Stimulated activated CD8-positive, alpha-beta memory T cell treated with anti-CD3 and anti-CD28 coated beads, Interleukin-7, amount 100 ng/mL, for 24 hours (primary cell): ENCODE measurements at regions not wholly inside any gene's neighbourhood (a gene's known extent, or its start where the extent isn't known, plus 50 kb on each side); places are given as distances from the start of the nearest gene placed in this dataset.
"Not testable (repeated sequence)": the region's sequence is repeated elsewhere in the genome, so short reads cannot be mapped to it uniquely, and the experiment has no call there.

Experiments used
- DNase-seq: peaks from one replicate; pipeline ENCODE4 v3.0.0-alpha.2; 2020; ENCODE audit warnings: low read depth

DNA sequence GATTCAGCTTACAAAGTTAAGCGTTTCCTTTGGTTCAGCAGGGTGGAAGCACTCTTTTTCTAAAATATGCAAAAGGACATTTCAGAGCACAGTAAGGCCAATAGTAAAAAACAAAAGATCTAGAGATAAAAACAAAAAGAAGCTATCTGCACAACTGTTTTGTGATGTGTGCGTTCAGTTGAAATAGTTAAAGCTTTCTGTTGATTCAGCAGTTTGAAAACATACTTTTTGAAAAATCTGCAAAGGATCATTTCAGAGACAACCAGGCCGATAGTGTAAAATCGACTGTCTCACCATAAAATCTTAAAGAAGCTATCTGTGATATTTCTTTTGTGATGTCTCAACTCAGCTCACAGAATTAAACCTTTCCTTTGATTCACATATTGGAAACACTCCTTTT lies 300.0 kb upstream of the ALG10B start:
- no peak for DNase-seq

DNA sequence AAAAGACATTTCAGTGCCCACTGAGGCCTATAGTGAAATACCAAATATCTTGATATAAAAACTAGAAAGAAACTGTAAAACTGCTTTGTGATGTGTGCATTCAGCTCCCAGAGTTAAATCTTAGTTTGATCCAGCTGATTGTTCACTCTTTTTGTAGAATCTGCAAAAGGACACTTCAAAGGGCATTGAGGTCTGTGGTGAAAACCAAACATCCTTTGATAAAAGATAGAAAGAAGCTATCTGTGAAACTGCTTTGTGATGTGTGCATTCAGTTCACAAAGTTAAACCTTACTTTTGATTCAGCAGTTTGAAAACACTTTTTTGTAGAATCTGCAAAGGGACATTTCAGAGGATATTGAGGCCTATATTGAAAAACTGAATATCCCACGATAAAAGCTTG lies 290.7 kb upstream of the ALG10B start:
- DNase-seq: no peak

DNA sequence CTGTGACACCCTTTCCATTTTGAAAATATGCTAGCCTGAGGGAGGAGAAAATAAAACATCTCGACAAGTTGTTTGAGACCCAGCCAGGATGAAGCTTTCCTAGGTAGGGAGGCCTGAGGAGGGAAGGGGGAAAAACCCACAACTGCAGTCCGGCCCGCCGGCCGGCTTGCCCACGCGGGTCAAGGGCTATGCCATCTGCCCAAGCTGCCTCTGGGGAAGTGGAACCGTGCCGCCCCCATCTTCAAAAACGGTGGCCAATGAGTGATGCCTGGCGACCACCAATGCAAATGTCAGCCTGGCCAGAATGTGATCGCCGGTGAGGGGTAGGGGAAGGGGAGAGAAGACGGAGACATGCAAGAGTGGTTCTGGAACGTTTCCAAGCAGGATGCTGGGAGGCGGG lies 263.5 kb upstream of the ALG10B start:
- no peak for DNase-seq

DNA sequence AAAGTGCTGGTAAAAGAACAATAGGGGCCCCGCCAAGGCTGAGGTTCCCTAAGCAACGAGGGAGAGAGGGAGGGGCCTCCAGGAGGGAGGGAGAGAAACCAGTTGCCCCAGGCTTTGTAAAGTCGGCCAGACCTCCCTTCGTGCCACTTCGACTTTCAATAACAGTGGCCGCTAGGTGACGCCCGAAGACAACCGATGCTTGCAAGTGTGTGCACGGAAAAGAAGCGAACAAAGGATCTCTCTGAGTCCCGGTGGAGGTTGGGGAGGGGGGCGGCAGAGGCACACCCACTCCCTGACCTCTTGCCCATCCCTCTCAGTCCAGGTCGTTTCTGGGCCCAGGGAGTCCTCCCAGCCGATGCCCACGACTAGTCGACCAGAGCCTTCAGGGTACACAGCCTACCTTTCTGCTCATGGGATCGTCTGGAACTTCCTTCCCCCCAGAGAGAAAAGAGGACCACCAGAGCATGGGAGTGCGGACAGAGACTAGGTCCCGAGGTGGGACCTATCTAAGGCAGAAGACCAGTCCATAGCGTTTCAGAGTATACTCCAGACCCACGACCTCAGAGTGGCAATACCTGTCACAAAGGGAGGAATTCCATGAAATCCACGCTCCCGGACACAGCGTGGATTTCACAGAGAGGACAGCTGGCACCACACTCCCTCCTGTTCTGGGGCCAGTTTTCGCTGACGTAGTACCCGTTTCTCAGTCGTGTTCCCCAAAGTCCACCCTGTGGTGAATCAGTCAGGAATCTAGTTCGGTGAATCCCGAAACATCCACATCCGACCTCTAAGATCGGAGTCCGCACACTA lies 262.7 kb upstream of the ALG10B start:
- DNase-seq: no peak

DNA sequence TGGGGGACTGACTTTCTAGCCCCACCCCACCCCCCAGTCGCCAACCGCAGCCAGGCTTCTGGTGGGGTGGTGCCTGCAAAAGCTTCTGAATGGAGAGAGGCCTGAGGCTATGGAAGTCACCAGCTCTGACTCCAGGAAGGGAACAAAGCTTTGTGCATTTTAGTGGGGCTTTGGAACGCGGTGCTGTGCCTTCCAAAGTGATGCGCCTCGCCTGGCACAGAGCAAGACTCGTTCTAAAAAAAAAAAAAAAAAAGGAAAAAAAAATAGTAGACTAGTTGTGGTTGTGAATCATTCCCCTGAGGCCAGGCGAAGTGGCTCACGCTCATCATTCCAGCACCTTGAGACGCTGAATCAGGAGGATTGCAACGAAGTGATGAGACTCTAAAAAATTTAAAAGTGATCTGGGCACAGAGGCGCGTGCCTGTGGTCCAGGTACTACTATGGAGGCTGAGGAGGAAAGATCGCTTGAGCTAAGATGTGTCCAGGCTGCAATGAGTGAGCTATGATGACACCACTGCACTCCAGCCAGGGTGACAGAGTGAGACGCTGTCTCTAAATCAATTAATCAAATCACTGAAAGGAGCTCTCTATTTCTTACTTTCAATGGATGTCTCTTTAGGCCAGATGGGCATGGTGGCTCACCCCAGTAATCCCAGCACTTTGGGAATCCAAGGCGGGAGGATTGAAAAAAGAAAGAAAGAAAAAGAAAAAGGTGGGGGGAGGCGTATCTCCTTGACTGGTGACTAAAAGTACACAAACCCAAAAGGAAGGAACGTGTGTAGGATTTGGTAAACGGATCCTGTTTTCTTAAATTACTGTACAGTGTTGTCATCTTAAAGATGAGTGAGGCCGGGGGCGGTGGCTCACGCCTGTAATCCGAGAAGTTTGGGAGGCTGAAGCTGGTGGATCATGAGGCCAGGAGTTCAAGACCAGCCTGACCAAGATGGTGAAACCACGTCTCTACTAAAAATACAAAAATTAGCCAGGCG lies 259.6 kb upstream of the ALG10B start:
- DNase-seq: no peak

DNA sequence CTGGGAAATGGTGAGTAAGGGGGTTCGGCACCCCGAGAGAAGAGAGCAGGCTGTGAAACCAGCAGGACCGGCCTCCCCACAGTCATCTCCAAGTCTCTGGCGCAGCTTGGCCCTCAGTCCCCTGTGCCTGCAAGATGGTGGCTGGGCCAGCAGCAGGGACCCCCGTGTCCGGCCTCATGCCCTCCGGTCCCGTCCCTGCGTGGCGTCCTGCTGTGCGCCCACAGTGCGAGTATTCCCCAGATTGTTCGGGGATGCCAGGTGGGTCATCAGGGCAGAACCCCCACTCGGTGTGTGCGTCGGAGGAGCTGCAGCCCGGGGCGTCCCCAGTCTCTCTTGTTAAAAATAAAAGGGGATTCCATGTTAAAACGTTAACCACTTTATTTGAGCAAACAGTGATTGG lies 216.9 kb upstream of the ALG10B start:
- no peak for DNase-seq

DNA sequence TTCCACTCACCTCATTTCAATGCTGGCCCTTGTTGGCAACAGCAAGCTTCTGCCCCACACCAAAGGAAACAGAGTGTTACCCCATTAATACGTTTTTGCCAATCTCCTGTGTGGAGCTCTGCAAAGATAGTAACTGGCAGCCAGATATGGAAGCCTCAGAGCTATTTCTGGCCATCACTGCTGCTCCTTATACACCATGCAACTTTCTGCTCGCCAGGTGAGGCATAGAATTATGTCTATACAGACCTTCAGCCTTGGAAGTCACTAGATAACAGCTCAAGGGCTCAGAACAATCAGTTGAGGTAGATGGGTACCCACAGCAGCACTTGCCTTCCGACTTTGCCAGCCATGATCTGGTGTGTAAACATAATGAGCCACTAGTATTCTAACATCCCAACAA lies 214.8 kb upstream of the ALG10B start:
- DNase-seq: no peak

DNA sequence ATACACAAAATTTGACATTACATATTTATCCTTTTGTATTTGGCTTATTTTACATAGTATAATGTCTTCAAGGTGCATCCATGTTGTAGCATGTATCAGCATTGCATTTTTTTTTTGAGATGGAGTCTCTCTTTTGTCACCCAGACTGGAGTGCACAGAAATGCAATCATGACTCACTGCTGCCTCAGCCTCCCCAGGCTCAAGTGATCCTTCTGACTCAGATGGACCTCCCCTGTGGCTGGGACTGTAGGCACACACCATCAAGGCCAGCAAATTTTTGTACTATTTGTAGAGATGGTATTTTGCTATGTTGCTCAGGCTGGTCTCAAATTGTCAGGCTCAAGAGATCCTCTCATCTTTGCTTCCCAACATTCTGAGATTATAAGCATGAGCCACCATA lies 214.4 kb upstream of the ALG10B start:
- DNase-seq: no peak

DNA sequence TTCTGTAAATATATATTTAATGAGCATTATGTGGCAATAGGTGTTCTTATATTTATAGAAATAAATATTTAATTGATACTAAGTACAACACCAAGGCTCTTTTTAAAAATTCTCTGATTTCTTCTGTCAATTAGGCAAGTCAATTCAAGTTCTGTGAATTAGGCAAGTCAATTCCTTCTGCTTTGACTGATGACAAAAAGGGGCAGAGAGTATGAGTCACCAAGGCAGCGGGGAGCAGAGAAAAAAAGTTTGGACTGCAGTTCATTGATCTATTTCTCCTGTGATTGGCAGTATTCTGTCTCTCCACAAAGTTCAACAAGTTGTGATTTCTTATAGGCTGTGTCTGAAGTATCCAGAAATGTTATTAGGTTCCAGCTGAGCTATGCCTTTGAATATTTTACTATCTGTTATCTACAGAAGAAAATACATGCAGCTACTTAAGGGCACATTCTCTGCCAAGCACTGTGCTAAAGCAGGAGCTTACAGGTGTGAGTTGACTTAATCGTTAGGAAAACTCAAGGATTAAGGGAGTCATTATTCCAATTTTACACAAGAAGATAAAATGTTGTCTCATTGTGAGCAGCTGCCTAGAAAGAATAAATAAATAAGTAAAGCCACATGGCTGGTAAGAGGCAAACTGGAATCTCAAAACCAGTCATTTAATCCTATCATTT lies 206.4 kb upstream of the ALG10B start:
- DNase-seq: no peak

DNA sequence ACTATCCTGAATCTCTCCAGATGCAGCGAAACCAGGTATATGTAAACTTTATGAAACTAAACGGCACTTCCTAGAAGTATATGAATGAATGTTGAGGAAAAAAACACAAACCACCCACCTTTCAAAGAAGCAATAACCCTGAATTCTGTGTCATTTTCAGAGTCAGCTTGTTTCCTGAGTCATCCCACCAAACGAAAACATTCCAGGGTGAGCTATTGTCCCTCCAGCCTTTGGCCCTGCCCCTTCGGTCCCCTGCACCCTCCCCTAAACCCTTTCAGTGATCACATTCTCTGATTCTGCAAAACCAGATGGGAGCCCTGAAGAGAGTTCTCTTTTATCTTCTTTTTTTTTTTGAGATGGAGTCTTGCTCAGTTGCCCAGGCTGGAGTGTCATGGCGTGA lies 202.6 kb upstream of the ALG10B start:
- DNase-seq: no peak

DNA sequence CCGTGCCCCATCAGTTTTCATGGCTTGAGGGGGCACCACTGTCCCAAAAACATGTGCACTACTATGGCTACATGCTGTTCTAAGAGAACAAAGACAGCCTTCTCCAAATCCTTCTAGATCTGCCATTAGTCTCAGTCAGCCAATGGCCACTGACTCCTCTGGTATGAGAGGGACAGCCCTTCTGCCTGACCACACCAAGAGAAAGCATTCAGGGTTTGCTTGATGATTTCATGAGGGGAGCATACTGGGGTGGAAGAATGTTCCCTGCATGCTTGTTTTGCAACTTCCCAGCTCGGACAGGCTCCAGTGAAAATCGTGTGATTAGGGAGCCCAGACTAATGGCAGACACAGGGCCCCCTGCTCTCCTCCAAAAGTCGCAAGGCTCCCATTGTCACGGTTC lies 199.6 kb upstream of the ALG10B start:
- DNase-seq: no peak

DNA sequence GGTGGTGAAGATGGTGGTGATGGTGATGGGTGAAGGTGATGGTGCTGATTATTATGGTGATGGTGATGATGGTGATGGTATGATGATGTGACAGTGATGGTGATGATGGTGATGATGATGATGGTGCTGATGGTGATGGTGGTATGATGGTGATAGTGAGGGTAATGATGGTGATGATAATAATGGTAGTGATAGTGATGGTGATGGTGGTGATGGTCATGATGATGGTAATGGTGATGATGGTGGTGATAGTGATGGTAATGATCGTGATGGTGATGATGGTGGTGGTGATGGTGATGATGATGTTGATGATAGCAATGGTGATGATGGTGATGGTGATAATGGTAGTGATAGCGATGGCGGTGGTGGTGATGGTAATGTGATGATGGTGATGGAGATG lies 197.9 kb upstream of the ALG10B start:
- DNase-seq: no peak

DNA sequence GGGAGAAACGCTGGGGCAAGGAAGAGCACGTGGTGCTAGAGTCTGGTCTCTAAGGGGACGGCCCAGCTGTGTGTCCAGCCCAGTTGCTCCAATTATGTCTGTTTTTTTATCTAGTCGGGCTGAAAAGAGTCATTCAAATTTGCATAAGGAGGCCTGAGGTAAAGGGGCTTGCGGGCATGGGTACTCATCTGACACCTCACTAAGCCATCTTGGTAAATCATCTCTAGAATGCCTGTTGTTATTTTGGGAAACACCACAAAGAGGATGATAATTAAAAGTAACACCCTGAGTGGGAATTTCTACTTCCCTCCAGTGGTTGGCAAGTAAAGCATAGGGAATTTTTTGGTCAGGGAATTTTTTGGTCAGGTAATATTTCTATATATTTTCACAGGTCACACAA lies 196.1 kb upstream of the ALG10B start:
- DNase-seq: no peak

DNA sequence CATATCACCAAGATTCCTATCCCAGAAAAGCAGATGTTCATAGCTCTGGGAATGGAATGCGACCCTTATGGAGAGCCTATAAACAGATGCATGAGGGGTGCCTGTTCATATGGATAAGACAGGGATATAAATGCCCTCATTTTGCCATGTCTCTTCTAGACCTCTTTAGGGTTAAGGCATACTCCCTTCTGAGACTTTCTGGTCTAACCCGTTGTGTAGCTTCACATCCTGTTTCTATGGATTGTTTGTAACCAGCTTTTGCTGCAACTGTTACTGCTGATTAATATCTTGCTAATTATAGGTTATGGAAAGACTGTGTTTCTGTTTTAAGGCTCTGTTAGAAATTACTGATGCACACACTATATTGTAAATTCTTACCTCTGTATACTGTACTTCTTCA lies 193.5 kb upstream of the ALG10B start:
- DNase-seq: not testable (repeated sequence)

DNA sequence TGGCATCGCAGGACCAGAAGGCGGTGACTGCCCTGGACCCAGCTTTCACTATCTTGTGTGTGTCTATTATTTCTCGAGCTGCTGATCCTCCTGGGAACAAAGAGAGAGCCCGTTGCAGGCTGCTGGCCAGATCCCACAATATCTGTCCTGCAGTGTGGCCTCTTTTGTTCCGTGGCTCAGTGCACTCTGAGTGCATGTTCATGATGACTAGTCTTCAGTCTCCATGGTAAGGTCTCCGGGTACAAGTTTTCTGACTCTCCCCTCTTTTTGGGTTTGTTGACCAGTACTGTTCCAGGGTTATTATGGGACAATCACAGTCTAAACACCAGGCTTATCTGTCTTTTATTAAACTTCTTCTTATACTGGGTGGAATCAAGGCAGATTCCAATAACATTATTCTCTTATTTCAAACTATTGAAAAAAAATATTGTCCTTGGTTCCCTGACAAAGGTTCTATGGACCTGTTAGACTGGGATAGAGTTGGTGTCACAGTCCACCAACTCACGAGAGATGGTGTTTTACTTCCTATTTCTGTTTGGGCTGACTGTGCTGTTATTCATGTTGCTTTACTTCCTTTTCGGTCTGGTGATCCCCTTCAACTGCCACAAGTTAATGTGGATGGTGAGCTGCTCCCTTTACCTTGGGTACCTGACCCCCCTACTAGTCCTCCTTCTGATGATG lies 192.9 kb upstream of the ALG10B start:
- DNase-seq: no peak

DNA sequence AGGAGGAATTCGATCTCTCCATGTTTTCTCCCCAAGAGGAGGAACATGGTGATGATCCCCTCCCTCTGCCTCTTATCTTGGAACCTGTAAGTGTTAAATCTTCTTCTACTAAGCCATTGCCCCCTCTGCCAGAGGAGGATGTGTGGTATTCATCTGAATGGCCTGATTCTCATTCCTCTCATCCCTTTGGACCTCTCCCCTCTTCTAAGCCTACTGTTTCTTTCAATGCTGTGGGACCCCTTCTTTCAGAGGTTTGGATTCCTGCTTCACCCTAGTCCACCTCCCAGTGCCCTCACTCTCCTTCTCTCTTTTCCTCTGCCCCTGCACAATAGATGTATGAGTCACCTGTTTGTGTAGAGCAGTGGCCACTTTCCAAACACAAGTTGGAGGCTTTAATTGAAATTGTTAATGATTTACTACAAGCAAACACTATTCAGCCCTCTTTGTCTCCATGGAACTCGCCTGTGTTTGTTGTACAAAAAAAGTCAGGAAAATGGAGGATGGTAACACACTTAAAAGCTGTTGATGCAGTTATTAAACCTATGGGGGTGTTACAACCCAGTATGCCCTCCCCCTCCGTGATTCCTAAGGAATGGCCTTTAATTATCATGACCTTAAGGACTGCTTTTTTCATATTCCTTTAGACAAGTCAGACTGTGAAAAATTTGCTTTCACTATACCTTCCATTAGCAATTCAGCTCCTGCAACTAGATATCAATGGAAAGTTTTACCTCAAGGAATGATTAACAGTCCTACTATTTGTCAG lies 192.1 kb upstream of the ALG10B start:
- no peak for DNase-seq

DNA sequence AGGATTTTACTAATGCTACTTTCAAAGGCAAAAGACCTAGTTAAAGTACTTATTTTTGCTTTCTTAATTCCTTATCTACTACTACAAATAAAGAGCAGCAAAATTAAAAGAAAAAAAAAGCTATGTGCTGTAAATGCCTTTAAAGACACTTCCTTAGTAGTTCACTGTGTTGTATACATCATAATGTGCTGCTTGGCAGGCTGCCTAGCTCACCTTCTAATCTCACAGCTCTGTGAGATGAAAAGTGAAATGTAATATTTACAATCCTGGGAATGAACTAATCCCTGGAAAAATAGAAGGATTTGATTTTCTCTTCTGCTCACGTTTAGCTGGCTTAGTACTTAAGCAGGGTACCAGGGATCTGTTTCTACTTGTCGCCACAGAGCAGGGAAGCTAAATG lies 184.4 kb upstream of the ALG10B start:
- DNase-seq: no peak

DNA sequence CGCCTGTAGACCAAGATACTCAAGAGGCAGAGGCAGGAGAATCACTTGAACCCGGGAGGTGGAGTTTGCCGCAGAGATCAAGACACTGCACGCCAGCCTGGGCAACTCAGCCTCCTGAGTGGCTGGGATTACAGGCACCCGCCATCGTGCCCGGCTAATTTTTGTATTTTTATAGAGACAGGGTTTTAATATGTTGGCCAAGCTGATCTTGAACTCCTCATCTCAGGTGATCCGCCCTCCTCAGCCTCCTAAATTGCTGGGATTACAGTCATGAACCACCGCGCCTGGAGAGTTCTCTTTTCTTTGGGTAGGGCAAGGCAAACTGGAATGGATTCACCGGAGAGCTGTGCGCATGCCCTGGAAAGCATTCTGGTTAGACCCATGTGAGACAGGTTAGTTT lies 179.3 kb upstream of the ALG10B start:
- no peak for DNase-seq

DNA sequence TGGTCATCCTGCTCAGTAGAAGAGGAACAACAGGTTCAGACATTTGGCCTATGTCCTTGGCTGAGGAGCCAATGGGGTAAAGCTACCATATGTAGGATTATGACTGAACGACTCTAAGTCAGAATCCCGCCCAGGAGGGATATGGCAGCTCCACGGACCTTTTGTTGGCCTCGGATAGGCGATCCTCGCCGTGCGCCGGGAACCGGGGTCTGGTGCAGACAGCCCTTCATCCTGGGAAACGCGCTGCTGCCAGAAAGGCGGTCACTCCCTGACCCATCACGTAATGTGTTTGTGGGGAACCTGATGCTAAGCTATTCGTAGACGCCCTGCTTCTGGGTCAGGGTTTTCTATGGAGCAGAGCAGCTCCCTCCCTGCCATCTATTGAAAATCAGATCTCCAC lies 178.9 kb upstream of the ALG10B start:
- DNase-seq: no peak

DNA sequence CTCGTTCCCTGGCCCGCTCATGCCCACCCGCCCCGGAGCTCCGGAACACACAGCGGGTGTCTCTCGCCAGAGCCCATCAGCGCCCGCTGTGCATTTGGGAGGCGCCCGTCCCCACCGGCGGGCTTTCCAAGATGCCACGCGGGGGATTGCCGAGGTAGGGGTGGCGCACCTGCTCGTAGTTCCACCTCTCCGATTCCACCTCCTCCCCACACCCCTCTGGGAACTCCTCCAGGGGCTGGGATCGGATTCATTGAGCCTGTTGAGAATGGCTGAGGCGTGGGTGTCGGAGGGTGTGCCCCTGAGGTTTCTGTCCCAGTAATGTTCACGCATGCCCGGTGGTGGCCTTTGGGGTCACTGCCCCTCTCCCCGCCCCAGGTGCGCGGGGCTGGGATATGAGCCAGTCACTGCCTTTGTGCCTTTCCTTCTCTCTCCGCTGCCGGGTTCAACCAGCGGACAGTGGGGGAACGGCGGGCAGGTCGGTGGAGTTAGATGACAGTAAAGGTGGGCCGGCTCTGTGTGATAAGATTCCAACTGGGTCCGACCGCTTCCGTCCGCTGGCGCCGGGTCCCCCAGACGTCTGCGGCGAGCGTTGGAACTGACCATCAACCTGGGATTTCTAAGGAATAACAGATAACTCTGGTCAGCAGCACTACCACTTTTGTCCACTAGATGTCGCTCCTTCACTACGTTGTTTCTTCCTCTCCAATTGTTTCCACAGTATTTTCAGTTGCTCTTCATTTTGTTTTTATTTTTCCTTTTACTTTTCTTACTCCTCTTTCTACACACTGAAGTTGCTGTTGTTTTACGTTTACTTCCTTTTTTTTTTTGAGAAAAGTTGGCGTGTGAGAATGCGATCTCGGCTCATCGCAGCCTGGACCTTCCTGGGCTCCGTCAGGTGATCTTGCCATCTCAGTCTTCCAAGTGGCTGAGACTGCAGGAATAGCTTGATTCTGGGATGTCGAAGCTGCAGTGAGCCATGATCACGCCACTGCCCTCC lies 178.1 kb upstream of the ALG10B start:
- DNase-seq: peak; percentile 54
